GM13976 (cell line): ENCODE measurements at regions not wholly inside any gene's neighbourhood (a gene's known extent, or its start where the extent isn't known, plus 50 kb on each side); places are given as distances from the start of the nearest gene placed in this dataset.

Source experiments
- DNase-seq: peaks from one replicate; pipeline ENCODE4 v3.0.0; 2012; ENCODE audit warnings: low spot score
- CTCF ChIP-seq: IDR thresholded peaks from 2 replicates; pipeline ENCODE4 v1.5.1; 2012; ENCODE audit warnings: borderline replicate concordance, mild to moderate bottlenecking; ENCODE audit not compliant: insufficient read depth; ENCODE audit errors: extremely low read depth, missing control alignments, control extremely low read depth
- in situ Hi-C: fragments of 300-500 bp; cut with MboI; formaldehyde crosslinking; loops from one replicate; pipeline ENCODE4 v1.12.0; 2022; ENCODE audit warnings: low sequenced_read_pairs, mixed read lengths, inconsistent platforms; ENCODE audit not compliant: unreplicated experiment

GRCh38 chr5:74576941-74577456 lies 63.5 kb downstream of the ENC1 start:
- in situ Hi-C loops: no loop called here
- DNase-seq: peak; percentile 62
- TF ChIP-seq CTCF: no peak

GRCh38 chr5:74575741-74576538 lies 64.6 kb downstream of the ENC1 start:
- in situ Hi-C loops: no loop called here
- DNase-seq: no peak
- no peak for TF ChIP-seq CTCF

GRCh38 chr5:74570250-74570649 lies 70.3 kb downstream of the ENC1 start:
- no peak for TF ChIP-seq CTCF
- no peak for DNase-seq
- in situ Hi-C loops: no loop called here

GRCh38 chr5:74567411-74567995 lies 73.0 kb downstream of the ENC1 start:
- DNase-seq: no peak
- no peak for TF ChIP-seq CTCF
- in situ Hi-C loops: no loop called here

GRCh38 chr5:74562122-74562521 lies 78.4 kb downstream of the ENC1 start:
- DNase-seq: no peak
- no peak for TF ChIP-seq CTCF
- in situ Hi-C loops: no loop called here

GRCh38 chr5:74560245-74560644 lies 80.3 kb downstream of the ENC1 start:
- DNase-seq: peak; percentile 17
- in situ Hi-C loops: no loop called here
- TF ChIP-seq CTCF: no peak
